ENCODE measurements at regions not wholly inside any gene's neighbourhood (a gene's known extent, or its start where the extent isn't known, plus 50 kb on each side); places are given as distances from the start of the nearest gene placed in this dataset.

DNA sequence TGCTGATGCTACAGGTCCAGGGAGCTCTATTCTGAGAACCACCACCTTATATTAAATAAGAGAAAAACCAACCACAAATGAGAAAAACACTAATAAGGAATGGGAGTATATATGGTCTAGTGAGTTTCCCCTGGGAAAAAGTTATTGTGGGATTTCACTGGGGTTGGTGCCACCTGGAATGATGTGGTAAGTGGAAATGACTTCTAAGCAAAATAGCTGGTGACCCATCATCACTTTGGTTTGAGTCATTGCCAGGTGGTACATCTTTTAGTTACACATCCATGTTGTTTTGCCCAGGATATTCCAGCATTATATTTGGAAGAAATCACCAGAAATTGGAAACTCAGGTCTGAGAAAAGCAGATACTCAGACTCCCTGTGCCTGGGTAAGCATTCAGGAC, 437.3 kb downstream of the DTWD2 start:
- TF ChIP-seq EZH2 (IDR thresholded peaks at IDR 0.05; ENCODE audit: borderline replicate concordance, low read depth, low read length, severe bottlenecking) (no peak), POLR2A (IDR thresholded peaks at IDR 0.05; ENCODE audit: low read depth, low read length) (no peak), POLR2AphosphoS5 (IDR thresholded peaks at IDR 0.05; ENCODE audit: insufficient read depth, low read depth, low read length) (no peak), JUN (IDR thresholded peaks at IDR 0.05; ENCODE audit: borderline replicate concordance, insufficient read depth, insufficient read length, low read depth) (no peak), FOS (IDR thresholded peaks at IDR 0.05; ENCODE audit: borderline replicate concordance, insufficient read depth, low read length) (no peak), GATA2 (IDR thresholded peaks at IDR 0.05; ENCODE audit: insufficient read depth, insufficient read length, low read depth, low read length) (no peak), MYC (IDR thresholded peaks at IDR 0.05; ENCODE audit: low read depth, low read length) (no peak)
- TF ChIP-seq, protein P1, sequence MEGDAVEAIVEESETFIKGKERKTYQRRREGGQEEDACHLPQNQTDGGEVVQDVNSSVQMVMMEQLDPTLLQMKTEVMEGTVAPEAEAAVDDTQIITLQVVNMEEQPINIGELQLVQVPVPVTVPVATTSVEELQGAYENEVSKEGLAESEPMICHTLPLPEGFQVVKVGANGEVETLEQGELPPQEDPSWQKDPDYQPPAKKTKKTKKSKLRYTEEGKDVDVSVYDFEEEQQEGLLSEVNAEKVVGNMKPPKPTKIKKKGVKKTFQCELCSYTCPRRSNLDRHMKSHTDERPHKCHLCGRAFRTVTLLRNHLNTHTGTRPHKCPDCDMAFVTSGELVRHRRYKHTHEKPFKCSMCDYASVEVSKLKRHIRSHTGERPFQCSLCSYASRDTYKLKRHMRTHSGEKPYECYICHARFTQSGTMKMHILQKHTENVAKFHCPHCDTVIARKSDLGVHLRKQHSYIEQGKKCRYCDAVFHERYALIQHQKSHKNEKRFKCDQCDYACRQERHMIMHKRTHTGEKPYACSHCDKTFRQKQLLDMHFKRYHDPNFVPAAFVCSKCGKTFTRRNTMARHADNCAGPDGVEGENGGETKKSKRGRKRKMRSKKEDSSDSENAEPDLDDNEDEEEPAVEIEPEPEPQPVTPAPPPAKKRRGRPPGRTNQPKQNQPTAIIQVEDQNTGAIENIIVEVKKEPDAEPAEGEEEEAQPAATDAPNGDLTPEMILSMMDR (IDR thresholded peaks at IDR 0.05; ENCODE audit: extremely low read depth in 1 of 2, insufficient read depth in 1 of 2, low read depth in 1 of 2, low read length in 2 of 2): no peak
- TF ChIP-seq, protein P2, sequence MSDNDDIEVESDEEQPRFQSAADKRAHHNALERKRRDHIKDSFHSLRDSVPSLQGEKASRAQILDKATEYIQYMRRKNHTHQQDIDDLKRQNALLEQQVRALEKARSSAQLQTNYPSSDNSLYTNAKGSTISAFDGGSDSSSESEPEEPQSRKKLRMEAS (IDR thresholded peaks at IDR 0.05; ENCODE audit: insufficient read depth, insufficient read length): no peak
